ENCODE measurements at regions not wholly inside any gene's neighbourhood (a gene's known extent, or its start where the extent isn't known, plus 50 kb on each side); places are given as distances from the start of the nearest gene placed in this dataset.
A peak's percentile ranks its signal among the peaks of the same experiment; 100 is the strongest.
"Not testable (repeated sequence)": the region's sequence is repeated elsewhere in the genome, so short reads cannot be mapped to it uniquely, and the experiment has no call there.

DNA sequence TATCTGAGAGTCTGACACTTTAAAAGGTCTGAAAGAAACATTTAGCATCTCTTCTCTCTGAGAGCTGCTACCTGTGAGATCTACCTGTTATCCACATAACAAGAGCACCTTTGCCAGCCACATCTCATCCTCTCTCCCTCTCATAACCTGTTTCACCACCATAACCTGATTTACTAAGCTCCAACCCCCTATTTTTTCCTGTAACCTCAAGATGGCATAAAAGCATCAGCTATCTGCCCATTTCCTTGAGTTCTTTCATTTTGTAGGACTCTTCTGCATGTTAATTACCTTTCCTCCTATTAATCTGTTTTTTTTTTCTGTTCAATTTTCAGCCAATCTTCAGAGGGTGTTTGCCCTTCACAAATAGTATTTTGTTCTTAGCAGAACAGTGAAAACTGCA is 136.5 kb upstream of the KCNK1 start:
- DNase-seq = no peak

DNA sequence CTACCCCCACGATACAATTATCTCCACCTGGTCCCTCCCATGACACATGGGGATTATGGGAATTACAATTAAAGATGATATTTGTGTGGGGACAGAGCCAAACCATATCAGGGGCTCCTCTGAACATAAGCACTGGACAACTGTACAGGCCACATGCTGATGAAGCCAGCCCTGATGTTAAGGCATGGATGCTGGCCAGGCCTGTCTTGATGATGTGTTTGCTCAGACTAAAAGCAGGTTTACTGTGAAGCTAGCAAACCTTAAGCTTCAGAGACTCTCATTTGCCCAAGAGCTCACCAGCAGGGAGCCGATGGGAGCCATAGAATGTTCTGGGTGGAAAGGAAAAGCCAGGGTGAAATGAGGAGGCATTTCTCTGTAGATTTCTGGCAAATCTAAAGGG is 135.3 kb upstream of the KCNK1 start:
- DNase-seq = no peak

DNA sequence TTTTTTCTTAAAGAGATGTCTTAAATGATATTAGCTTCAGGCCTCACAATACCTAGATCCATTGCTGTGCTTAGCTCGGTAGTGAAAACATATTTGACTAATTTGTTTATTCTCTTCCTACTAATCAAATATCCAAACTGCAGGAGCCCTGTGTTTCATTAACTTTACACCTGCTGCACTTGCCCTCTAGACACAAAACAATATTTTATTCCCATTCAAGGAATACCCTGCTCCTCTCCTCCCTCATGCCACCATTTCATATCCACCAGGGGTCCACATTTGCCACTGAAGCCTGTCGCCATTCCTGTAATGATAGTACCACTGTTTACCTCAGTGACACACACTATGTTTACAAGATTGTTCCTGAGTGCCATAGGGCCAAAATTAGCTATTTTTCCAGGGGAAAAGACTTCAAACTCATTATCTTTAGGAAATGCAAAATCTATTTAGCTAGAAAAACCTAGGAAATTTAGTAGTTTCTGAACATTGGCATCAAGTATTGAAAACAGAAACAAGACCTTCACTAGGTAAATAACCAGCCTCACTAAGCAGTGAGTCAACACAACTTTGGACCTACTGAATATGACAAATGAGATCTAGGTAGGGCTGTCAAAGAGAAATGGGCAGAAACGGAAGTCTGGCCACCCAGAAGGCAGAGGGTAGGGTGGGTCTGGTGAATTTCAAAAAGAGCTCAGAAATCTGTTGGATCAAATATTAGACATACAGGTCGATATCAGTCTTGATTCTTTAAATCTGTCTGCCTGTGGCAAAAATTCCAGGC is 134.6 kb upstream of the KCNK1 start:
- no peak for DNase-seq

DNA sequence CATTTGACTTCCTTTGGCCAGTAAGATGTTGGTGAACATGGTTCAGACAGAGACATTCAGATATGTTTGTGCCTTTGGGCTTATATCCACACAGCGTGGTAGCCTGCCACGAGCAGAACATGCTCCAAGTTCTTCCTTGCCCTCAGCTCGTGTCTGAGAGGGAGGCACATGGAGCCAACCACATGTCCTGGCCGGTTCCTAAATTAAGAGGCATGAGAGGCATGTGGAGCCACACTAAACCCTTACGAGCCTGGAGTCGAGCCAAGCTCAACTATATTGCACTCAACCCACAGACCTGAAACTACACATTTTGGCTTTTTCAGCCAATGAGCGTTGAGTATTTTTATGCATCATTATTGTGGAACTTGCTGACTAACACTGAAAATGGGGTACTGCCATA is 133.7 kb upstream of the KCNK1 start:
- no peak for DNase-seq

DNA sequence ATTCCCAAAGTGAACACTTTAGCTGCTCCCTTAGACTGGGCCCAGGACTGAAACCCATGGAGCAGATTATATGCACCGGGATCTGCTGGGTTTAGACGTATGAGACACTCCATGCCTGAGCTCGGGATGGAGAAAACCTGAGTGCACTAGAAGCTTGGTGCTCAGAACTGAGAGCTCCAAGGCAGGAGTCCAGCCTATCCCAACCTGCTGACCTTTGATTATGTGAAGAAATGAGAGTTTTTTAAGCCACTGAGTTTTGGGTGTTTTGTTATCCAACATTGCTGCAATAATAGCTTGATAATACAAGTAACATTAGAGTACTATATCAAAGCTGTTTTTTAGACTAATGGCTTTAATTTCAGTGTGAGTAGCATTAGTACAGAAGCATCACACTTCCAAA is 131.5 kb upstream of the KCNK1 start:
- DNase-seq = no peak

DNA sequence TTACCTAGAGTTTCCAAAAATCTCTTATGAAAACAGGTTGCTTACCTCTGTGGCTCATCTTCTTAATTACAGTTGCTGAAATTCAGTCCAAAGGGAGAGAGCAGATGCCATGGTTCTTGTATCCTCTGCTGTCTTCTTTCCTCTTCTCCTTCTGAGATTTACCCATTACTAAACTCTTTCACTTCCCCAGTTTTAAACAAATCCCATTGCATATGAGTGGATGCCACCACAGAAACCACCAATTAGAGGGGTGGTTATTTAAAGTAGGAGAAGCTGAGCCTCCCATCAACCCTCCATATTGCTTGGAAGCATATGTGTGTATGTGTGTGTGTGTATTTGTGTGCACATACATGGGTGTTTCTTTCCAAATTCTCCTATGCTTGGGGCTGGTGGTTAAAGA is 128.5 kb upstream of the KCNK1 start:
- no peak for DNase-seq

DNA sequence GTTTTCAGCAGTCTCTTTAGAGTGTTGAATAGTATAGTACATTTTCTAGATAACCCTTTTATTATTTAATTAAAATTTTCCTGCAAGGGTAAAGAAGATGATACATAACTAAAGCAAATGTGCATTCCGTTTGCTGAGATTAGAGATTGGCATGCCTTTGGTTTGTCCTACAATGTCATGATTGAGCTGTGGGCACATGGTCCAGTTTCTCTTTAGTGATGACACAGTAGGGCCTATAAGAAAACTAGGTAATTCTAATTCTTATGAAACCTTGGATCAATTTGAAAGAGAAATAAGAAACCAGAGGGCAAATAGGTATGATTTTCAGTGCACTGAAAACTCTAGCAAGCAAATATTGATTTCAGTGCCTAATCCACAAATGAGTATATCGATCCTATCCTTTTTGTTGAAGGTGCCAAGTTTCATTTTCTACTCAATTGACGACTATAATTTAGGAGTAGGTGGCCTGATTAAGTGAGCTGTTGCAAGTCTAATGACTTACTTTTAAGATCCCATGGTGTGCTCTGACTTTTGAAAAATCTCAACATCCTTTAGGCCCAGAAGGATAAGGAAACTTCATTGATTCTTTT is 128.0 kb upstream of the KCNK1 start:
- DNase-seq = no peak

DNA sequence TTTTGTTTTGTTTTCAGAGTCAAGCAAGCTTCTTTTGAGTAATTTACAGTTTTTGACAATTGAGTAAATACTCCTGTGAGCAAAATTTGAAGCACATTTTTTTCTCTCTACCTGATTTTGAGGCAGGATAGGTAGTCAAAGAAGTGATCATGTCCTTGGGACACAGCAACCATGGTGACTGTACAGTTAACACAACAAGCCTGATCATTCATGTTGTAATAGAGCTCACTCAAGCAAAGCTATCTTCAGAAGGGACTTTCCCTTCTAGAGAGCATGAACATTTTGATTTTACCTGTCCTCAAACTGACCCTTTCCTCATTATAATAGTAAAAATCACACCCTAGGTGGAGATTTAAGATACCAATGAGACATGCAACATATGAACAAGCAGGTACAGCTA is 126.5 kb upstream of the KCNK1 start:
- DNase-seq = no peak

DNA sequence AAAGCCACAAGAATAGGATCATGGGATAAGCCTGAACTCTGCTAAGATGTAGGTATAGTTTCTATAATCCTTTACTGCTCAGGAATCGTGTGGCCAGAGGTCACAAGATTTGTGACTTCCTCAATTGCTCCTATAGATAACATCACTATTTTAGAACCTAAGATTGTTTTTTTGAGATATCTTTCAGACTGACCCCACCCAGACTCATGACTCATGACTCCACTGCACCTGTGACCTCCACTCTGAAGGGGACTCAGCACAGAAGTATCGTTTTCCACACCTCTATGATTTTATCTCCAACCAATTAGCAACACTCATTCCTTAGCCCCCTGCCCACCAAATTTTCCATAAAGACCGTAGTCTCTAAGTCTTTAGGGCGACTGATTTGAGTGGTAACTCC is 124.5 kb upstream of the KCNK1 start:
- no peak for DNase-seq

DNA sequence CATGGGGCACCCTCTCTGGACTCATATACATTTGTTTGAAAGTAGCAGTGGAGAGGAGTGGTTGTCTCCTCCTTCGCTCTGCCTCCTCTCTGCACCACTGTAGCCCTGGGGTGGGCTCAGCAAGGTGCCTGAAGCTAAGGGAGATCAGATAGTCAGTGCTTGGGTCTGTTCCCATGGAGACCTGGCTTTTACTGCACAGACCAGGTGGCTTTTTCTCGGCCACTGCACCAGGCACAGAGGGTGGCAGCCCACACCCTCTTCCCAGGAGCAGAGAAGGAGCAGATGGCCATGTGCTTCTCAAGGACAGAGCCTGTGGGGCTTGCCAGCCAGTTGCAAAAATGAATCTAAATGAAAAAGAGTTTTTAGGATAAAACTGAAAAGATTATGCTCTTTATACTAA is 123.4 kb upstream of the KCNK1 start:
- DNase-seq = no peak

DNA sequence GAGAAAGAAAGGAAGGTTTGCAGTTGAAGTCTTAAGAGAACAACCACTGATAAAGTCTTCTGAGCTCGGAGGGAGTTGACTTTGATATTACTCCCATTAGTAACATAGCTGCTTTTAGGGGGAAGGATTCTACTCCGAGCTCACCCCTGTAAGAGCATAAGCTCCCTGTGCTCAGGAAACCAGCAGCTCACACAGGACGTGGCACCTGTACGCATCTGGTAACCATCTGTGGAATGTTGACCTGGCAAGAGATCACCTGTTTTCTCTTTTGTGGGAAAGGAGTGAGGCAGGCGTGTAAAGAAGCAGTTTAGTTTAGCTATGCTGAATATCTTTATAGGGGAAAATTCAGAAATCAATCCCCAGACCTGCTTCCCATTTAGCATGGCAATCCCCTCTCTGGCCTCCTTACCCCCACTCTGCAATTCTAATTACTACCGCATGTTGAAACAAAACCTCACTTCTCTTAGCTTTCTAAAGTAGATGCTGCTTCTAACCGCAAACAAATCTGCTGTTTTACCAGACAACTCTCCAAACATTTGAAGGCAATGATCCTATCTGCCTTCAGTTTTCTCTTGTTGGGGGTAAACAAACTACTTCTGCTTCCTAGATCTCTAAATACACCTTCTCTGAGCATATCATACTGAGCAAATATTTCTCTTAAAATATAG is 121.8 kb upstream of the KCNK1 start:
- no peak for DNase-seq

DNA sequence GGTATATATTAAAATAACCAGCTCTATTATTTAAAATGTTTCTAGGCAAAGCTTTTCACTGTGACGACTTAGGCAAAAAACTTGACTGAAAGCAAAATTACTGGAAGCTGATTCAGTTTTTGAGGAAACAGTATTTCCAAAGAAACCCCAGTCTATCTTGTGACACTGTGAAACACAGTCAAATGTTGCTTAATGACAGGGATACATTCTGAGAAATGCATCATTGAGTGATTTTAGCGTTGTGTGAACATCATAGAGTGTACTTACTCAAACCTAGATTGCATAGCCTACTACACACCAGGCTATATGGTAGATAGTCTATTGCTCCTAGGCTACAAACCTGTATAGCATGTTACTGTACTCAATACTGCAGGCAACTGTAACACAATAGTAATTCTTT is 116.9 kb upstream of the KCNK1 start:
- DNase-seq = no peak

DNA sequence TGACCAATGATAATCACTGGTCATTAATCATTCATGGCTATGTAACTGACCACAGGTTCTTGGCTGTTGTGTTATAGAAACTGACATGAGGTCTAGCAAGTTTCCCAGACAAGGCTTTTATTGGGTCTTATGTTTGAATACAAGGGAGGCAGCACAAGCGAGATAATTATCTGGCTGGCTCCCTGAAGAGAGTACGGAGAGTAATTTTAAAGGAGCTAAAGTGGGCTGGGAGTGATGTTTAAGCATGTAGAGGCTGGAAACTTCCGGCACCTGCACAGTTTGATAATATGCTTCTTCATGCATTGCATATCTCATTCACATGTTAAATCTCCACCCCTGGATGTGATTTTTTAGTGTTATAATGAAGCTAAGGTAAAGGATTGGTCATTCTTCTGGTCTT is 116.2 kb upstream of the KCNK1 start:
- no peak for DNase-seq

DNA sequence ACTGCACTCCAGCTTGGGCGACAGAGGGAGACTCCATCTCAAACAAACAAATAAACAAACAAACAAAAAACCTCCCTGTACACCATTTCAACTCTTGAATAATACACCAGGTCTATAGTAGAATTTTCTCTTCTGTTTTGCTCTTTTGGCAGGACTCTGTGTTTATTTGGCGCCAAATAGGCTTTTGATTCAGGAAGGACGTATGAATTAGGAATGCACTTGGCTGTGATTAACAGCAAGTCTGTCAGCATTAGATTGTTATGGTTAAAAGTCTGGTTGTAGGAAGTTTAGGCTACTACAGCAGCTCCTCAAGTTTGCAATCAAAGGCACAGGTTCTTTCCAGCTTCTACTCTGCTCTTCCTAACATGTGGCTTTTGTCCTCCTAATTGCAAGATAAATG is 113.8 kb upstream of the KCNK1 start:
- DNase-seq = no peak

DNA sequence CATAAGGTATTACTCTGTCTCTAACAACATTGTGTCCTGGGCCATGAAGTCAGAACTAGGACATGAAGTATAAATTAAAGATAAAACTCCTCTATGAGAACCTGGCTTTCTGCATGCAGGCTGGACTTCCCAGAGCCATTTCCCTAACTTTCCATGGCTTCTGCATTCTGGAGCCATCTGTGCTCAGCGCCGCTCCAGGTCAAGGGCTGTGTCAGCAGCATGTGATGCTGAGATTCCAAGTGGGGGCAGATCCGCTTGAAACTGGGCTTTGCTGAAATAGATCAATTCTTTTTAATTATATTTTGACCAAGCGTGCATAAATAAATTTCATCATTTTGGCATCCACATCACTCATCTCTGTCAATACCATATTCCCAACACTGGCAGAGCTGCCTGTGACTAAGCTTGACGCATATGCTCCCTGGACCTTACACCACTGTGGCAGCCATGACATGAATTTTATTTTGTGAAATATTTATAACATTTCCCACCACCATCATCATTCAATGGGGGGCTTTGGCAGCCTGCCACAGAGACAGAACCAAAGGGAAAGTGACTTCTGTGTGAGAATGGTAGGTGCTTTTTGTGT is 110.4 kb upstream of the KCNK1 start:
- DNase-seq = no peak

DNA sequence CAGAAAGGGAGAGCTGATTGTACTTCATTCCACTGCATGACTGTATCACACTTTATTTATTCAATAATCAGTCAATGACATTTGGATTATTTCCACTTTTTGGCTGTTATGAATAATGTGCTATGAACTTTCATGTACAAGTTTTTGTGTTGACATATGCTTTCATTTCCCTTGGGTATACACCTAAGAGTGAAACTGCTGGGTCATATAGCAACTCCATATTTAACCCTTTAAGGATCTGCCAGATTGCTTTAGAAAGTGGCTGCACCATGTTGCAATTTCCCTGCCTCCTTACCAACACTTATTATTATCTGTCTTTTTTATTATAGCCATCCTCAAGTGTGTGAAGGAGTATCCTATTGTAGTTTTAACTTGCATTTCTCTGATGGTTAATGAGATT is 108.8 kb upstream of the KCNK1 start:
- no peak for DNase-seq

DNA sequence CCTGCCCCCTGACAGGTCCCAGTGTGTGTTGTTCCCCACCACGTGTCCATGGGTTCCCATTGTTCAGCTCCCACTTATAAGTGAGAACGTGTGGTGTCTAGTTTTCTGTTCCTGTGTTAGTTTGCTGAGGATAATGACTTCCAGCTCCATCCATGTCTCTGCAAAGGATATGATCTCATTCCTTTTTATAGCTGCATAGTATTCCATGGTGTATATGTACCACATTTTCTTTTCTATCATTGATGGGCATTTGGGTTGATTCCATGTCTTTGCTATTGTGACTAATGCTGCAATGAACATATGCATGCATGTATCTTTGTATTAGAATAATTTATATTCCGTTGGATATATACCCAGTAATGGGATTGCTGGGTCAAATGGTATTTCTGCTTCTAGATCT is 108.0 kb upstream of the KCNK1 start:
- DNase-seq = not testable (repeated sequence)

DNA sequence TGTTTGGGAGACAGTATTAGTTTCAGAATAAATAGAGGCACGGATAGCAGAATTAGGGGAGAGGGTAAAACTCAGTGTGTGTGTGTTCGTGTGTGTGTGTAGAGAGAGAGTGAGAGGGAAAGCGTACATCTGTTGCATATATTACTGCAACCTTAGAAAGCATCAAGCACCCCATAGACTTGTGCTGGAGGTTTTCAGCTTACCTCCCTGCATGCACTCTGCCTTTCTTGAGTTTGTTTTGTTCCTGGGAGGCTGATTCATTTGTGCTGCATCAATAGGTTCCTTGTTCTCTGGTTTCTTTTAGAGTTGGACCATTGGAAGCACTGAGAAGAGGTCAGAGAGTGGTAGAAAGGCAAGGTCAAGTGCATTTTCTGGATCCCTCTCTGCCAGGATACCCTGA is 104.4 kb upstream of the KCNK1 start:
- no peak for DNase-seq

DNA sequence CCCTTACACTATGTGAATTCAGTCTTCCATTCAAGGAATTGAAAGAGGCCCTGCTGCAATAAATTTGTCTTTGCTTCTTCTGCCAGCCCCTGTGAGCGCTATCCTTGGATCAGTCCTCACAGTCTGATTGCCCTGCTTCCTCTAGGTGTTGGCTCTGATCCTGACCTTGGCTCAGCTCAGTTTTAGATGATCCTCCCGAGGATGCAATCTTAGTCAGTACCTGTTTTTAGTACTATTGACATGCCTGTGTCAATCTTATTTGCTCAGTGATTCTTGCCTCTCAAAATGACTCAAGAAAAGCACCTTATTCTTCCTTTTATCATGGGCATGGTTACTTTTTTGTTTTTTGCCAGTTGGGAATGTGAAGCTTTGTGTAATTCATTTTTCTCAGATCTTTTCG is 101.4 kb upstream of the KCNK1 start:
- DNase-seq = no peak

DNA sequence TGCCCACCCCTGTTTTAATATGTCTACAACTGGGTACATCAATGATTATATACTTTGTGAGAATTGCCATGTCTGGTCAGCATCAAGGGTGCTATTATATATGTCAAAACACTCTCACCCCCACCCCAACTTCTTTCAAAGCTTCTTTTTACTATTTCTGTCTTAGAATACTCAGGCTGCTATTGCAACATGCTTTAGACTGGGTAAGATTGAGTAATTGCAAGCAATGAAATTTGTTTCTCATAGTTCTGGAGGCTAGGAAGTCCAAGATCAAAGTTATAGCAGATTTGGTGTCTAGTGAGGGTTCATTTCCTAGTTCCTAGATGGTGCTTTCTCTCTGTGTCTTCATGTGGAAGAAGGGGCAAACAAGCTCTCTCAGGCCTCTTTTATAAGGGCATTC is 100.5 kb upstream of the KCNK1 start:
- DNase-seq = no peak

DNA sequence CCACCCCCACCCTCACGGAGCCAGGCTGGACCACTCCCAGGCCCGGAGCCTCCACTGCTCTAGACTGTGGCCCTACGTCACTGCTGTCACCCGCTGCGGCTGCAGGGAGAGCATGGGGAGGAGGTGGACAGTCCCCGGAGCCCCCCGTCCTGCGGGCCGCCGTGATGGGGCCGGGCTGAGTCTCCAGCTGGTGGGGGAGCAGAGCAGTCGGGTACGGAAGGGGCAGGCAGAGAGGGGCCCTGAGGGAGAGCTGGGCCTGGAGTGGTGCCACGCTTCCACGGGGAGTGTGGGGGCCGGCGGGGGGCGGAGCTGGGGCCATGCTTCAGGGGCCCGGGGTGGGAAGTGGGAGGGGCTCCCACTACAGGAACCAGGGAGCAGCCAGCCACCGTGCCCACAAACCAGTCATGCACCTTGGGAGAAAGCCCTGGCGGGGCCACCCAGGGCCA is 98.9 kb upstream of the KCNK1 start:
- peak; percentile 10 for DNase-seq

DNA sequence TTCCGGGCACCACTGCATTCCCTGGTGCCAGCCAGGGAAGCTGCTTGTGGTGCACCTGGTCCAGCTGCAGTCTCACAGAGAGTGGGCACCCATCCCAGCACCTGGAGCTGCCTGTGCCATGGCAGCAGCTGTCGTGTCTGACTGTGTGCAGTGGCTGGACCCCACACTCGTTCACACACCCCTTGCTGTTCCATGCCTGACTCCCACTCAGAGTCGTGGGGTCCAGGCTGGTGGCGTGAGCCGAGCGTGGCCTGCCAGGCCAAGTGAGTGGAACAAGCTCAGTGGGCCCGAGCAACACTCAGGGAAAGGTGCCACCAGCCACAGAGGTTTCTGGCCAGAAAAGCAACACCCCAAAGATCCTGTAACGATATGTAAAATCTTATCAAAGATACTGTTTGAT is 97.2 kb upstream of the KCNK1 start:
- no peak for DNase-seq

DNA sequence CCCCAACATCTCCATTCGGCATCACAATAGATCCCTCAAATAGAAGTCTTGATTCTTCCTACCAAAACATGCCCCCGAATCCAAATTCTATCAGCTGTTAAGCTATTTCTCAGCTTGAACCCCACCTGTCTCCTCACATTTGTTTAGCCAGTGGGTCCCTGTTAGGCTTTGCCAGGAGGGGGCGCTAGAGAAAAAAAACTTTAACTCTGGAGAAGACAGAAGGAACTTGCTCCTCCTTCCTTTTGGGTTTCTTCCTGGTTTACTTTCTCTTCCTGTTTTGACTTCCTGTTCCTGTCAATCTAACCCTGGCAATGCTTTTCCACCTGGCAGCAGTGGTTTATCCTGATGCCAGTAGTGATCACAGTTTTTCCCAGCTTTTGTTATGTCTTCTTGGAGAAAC is 95.6 kb upstream of the KCNK1 start:
- no peak for DNase-seq
